HUES6 (cell line): ENCODE measurements at regions not wholly inside any gene's neighbourhood (a gene's known extent, or its start where the extent isn't known, plus 50 kb on each side); places are given as distances from the start of the nearest gene placed in this dataset.
"Not testable (repeated sequence)": the region's sequence is repeated elsewhere in the genome, so short reads cannot be mapped to it uniquely, and the experiment has no call there.

Experiments
- H3K27ac ChIP-seq: 2 replicates; pipeline ENCODE4 v1.7.0; 2013; ENCODE audit warnings: low read depth, mild to moderate bottlenecking, low read length, inconsistent platforms
- H3K27me3 ChIP-seq: 2 replicates; pipeline ENCODE4 v1.6.1; 2013; ENCODE audit warnings: low read length; ENCODE audit not compliant: control insufficient read depth, insufficient read depth
- H3K36me3 ChIP-seq: 2 replicates; pipeline ENCODE4 v1.6.1; 2013; ENCODE audit warnings: low read length; ENCODE audit not compliant: control insufficient read depth, insufficient read depth
- H3K4me1 ChIP-seq: 2 replicates; pipeline ENCODE4 v1.6.1; 2013; ENCODE audit warnings: low read length; ENCODE audit not compliant: control insufficient read depth, insufficient read depth
- H3K4me3 ChIP-seq: 2 replicates; pipeline ENCODE4 v1.5.1; 2013; ENCODE audit warnings: low read depth, low read length
- H3K9ac ChIP-seq: one replicate; pipeline ENCODE4 v1.6.1; 2013; ENCODE audit warnings: mild to moderate bottlenecking, low read length
- H3K9me3 ChIP-seq: 2 replicates; pipeline ENCODE4 v1.6.1; 2013; ENCODE audit warnings: low read depth, low read length; ENCODE audit not compliant: control insufficient read depth, insufficient read depth

GRCh38 chr3:15903759-15904720, 106.3 kb upstream of the ANKRD28 start:
- Histone ChIP-seq H3K36me3 (no peaks in the 10 kb centered on the region), H3K4me3 (no peak overlapping the region), H3K27ac (no peak overlapping the region), H3K27me3 (no peaks in the 10 kb centered on the region), H3K4me1 (no peaks in the 10 kb centered on the region), H3K9ac (no peak overlapping the region), H3K9me3 (no peaks in the 10 kb centered on the region)

DNA sequence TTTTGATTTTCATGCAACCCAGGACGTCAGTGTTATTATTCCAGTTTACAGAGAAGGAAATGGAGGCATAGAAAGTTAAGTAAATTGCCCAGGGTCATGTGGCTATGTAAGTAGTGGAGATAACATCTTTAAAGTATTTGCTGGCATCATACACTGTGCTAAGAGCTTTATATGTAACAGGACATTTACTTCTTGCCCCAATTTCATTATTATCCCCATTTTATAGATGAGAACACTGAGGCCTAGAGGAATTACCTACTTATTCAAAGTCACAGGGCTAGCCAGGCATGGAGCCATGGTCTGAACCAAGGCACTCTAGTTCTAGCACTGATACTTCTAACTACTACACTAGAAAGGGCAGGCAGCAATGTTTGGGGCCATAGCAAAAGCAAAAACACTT, 107.3 kb upstream of the ANKRD28 start:
- no peaks in the 10 kb centered on the region for H3K36me3 ChIP-seq

GRCh38 chr3:15907403-15907802, 109.6 kb upstream of the ANKRD28 start:
- not testable (repeated sequence) for H3K4me1 ChIP-seq, H3K36me3 ChIP-seq, H3K27me3 ChIP-seq, H3K4me3 ChIP-seq, H3K9ac ChIP-seq, H3K9me3 ChIP-seq, H3K27ac ChIP-seq

More for the DNA sequence above, 107.3 kb upstream of the ANKRD28 start:
- Histone ChIP-seq H3K4me1 (no peaks in the 10 kb centered on the region), H3K9me3 (no peaks in the 10 kb centered on the region), H3K4me3 (no peak overlapping the region), H3K9ac (no peak overlapping the region), H3K27me3 (no peaks in the 10 kb centered on the region), H3K27ac (no peak overlapping the region)

- peaks cover 2% of the 10 kb centered on the region; the same call in 1 of the 2 replicates for H3K9me3 ChIP-seq
- no peak overlapping the region for H3K4me3 ChIP-seq
- no peak overlapping the region for H3K27ac ChIP-seq
- no peaks in the 10 kb centered on the region for H3K4me1 ChIP-seq
- no peaks in the 10 kb centered on the region for H3K27me3 ChIP-seq
- H3K9ac ChIP-seq: no peak overlapping the region
- H3K36me3 ChIP-seq: no peaks in the 10 kb centered on the region
Measured at GRCh38 chr3:15918988-15919387, 121.2 kb upstream of the ANKRD28 start.

- Histone ChIP-seq H3K4me1 (no peaks in the 10 kb centered on the region), H3K9ac (no peak overlapping the region), H3K4me3 (no peak overlapping the region), H3K9me3 (no peaks in the 10 kb centered on the region), H3K27ac (no peak overlapping the region), H3K36me3 (no peaks in the 10 kb centered on the region), H3K27me3 (no peaks in the 10 kb centered on the region)
Measured at GRCh38 chr3:15919971-15920370, 122.2 kb upstream of the ANKRD28 start.

DNA sequence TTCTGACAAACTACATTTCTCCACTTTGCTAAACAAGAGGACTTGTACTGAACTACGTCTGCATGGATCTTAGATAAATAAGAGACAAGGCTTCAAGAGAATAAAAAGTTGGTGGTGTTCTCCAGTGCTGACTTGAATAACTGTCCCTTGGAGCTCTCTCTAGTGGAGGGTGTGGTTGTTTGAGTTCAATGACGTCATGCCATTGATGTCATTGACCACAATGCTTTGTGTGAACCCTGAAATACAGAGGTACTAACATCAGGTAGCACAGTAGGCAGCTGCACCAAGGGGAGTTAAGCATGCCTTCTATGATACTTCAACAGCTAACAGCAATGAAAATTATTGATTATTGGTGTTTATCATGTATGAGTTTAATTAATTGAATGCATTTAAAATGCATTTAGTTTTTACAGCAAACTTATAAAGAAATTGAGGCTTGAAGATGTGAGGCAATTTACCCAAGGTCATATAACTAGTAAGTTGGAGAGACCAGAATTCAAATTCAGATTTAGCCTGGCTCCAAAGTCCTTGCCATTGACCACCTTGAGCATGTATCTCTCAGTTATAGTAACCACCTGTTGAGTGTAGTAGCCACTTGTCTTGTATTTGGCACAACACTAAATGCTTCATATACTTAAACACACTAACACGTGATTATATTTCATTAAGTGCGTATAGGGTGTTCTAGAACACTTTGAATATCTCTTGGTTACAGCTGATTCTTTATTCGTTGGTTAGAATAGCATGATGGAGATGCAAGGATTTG, 126.0 kb upstream of the ANKRD28 start:
- no peaks in the 10 kb centered on the region for H3K27me3 ChIP-seq

DNA sequence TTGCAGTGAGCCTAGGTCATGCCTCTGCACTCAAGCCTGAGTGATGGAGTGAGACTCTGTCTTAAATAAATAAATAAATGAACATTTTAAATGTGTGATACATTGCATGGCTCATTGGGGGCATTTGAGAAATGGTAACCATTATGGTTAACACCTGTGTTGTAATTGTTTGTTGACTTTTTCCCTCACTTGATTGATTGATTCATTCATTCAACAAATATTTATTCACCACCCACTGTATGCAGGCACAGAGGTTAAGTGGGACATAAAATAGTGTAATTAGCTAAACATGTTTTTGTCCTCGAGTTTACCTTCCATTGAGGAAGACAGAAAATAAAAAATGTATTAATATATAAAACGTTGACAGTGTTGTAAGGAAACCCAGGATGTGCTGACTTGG, 127.1 kb upstream of the ANKRD28 start:
- no peak overlapping the region for H3K4me3 ChIP-seq
- peaks cover 7% of the 10 kb centered on the region; the same call in 1 of the 2 replicates for H3K4me1 ChIP-seq
- no peak overlapping the region for H3K9ac ChIP-seq

More for the DNA sequence above, 126.0 kb upstream of the ANKRD28 start:
- no peak overlapping the region for H3K4me3 ChIP-seq
- H3K9ac ChIP-seq: no peak overlapping the region
- no peaks in the 10 kb centered on the region for H3K9me3 ChIP-seq
- H3K4me1 ChIP-seq: no peaks in the 10 kb centered on the region
- no peaks in the 10 kb centered on the region for H3K36me3 ChIP-seq
- H3K27ac ChIP-seq: no peak overlapping the region

GRCh38 chr3:15926871-15927270, 129.1 kb upstream of the ANKRD28 start:
- H3K4me1 ChIP-seq: peaks cover 10% of the 10 kb centered on the region; the same call in 1 of the 2 replicates
- no peaks in the 10 kb centered on the region for H3K27me3 ChIP-seq
- H3K9me3 ChIP-seq: no peaks in the 10 kb centered on the region
- H3K9ac ChIP-seq: no peak overlapping the region
- no peak overlapping the region for H3K4me3 ChIP-seq
- no peak overlapping the region for H3K27ac ChIP-seq
- H3K36me3 ChIP-seq: no peaks in the 10 kb centered on the region

More for the DNA sequence above, 127.1 kb upstream of the ANKRD28 start:
- no peaks in the 10 kb centered on the region for H3K36me3 ChIP-seq
- H3K27ac ChIP-seq: no peak overlapping the region
- no peaks in the 10 kb centered on the region for H3K9me3 ChIP-seq
- no peaks in the 10 kb centered on the region for H3K27me3 ChIP-seq

DNA sequence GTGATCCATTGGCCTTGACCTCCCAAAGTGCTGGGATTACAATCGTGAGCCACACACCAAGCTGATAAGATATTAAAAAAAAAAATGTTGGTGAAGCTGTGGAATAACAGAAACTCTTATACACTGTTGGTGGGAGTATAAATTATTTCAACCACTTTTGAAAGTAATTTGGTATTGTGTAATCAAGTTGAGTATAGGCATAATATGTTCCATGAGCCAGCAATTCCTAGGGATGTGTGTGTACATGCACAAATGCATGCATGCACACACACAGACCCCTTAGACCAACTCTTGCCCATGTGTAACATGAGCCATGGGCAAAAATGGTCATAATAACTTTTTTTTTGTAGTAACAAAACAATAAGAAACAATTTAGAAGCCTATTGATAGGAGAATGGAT, 130.2 kb upstream of the ANKRD28 start:
- Histone ChIP-seq H3K9me3 (no peaks in the 10 kb centered on the region), H3K27ac (no peak overlapping the region)

GRCh38 chr3:15929944-15930571, 132.3 kb upstream of the ANKRD28 start:
- Histone ChIP-seq H3K27me3 (no peaks in the 10 kb centered on the region), H3K4me3 (no peak overlapping the region), H3K36me3 (no peaks in the 10 kb centered on the region), H3K9ac (no peak overlapping the region), H3K27ac (no peak overlapping the region), H3K9me3 (no peaks in the 10 kb centered on the region), H3K4me1 (peaks cover 18% of the 10 kb centered on the region; the same call in 1 of the 2 replicates)

More for the DNA sequence above, 130.2 kb upstream of the ANKRD28 start:
- Histone ChIP-seq H3K4me3 (no peak overlapping the region), H3K4me1 (peaks cover 18% of the 10 kb centered on the region; the same call in 1 of the 2 replicates), H3K27me3 (no peaks in the 10 kb centered on the region), H3K36me3 (no peaks in the 10 kb centered on the region), H3K9ac (no peak overlapping the region)
